Thyroid gland (tissue), 4 donors: ENCODE measurements at regions not wholly inside any gene's neighbourhood (a gene's known extent, or its start where the extent isn't known, plus 50 kb on each side); places are given as distances from the start of the nearest gene placed in this dataset.

Source experiments
- CTCF ChIP-seq, 6 experiments: fragments of 200-600 bp in 3 of 6; fragments of 450-650 bp in 3 of 6; sonication (generic) in 3 of 6; IDR thresholded peaks; one replicate each; pipeline ENCODE4 v1.5.1; 2016 to 2019; ENCODE audit warnings: antibody characterized with exemption in 6 of 6, mild to moderate bottlenecking in 2 of 6, inconsistent platforms in 1 of 6, moderate library complexity in 1 of 6
- POLR2A ChIP-seq, 2 donors: fragments of 450-650 bp; IDR thresholded peaks; one replicate each; pipeline ENCODE4 v1.6.1; 2017; ENCODE audit warnings: antibody characterized with exemption in 2 of 2, mild to moderate bottlenecking in 2 of 2, moderate library complexity in 1 of 2

GRCh38 chr10:14399641-14400040 is 68.9 kb upstream of the FRMD4A start:
- no peak for TF ChIP-seq CTCF (IDR thresholded peaks at IDR 0.05)
- TF ChIP-seq POLR2A (IDR thresholded peaks at IDR 0.05): no peak
